SU-DHL-6 (cell line): ENCODE measurements at regions not wholly inside any gene's neighbourhood (a gene's known extent, or its start where the extent isn't known, plus 50 kb on each side); places are given as distances from the start of the nearest gene placed in this dataset.

ENCODE experiments used
- H2AFZ ChIP-seq: fragments of 200-600 bp; sonication (generic); 2 replicates; pipeline ENCODE4 v1.6.1; 2014; ENCODE audit warnings: low read depth, mild to moderate bottlenecking, moderate library complexity, mixed read lengths, antibody characterized with exemption, low read length; ENCODE audit not compliant: severe bottlenecking
- H3F3A ChIP-seq: fragments of 200-600 bp; shearing (Covaris generic); 2 replicates; pipeline ENCODE4 v1.6.0; 2016; ENCODE audit warnings: antibody characterized with exemption, mild to moderate bottlenecking; ENCODE audit not compliant: insufficient read depth
- H3K27ac ChIP-seq: fragments of 200-600 bp; sonication (generic); 2 replicates; pipeline ENCODE4 v1.5.1; 2016; ENCODE audit warnings: low read depth, mild to moderate bottlenecking, low read length, moderate library complexity, mixed read lengths
- H3K27me3 ChIP-seq: fragments of 200-600 bp; sonication (generic), shearing (Covaris generic); 2 replicates; pipeline ENCODE4 v1.6.0; 2014; ENCODE audit warnings: mild to moderate bottlenecking, low read length
- H3K36me3 ChIP-seq: fragments of 200-600 bp; sonication (generic); 2 replicates; pipeline ENCODE4 v1.6.1; 2014; ENCODE audit warnings: mild to moderate bottlenecking, low read length, mixed read lengths
- H3K4me2 ChIP-seq: fragments of 300-600, 200-600 bp; shearing (Covaris generic), sonication (generic); 2 replicates; pipeline ENCODE4 v1.6.0; 2014; ENCODE audit warnings: low read length, low read depth, mild to moderate bottlenecking; ENCODE audit not compliant: poor library complexity, severe bottlenecking
- H3K4me3 ChIP-seq: fragments of 200-600 bp; sonication (generic); 2 replicates; pipeline ENCODE4 v1.5.1; 2014; ENCODE audit warnings: antibody characterized with exemption, low read length, mild to moderate bottlenecking, mixed read lengths; ENCODE audit not compliant: insufficient read depth, poor library complexity, severe bottlenecking
- H3K79me2 ChIP-seq: fragments of 200-600 bp; sonication (generic); 2 replicates; pipeline ENCODE4 v1.6.1; 2014; ENCODE audit warnings: mild to moderate bottlenecking, low read length, moderate library complexity; ENCODE audit not compliant: insufficient read depth
- H3K9ac ChIP-seq: fragments of 200-600 bp; sonication (generic); 2 replicates; pipeline ENCODE4 v1.7.0; 2014; ENCODE audit warnings: mild to moderate bottlenecking, low read length
- H3K9me2 ChIP-seq: fragments of 200-600 bp; sonication (generic); replicated peaks from 2 replicates; pipeline ENCODE4 v1.6.1; 2014; ENCODE audit warnings: low read length; ENCODE audit not compliant: insufficient read depth
- H3K9me3 ChIP-seq: fragments of 200-600 bp; sonication (generic); 2 replicates; pipeline ENCODE4 v1.6.1; 2014; ENCODE audit warnings: low read length, mixed read lengths; ENCODE audit not compliant: insufficient read depth
- H4K20me1 ChIP-seq: fragments of 200-600 bp; sonication (generic); 2 replicates; pipeline ENCODE4 v1.6.1; 2014; ENCODE audit warnings: low read depth, mild to moderate bottlenecking, antibody characterized with exemption, low read length, moderate library complexity, mixed read lengths
- CTCF ChIP-seq: fragments of 200-600 bp; sonication (generic); IDR thresholded peaks from one replicate; pipeline ENCODE4 v1.5.1; 2017; ENCODE audit warnings: antibody characterized with exemption, mild to moderate bottlenecking, low read length, moderate library complexity; ENCODE audit not compliant: insufficient read depth, poor library complexity, severe bottlenecking
- EZH2phosphoT487 ChIP-seq: fragments of 200-600 bp; sonication (generic), shearing (Covaris generic); conservative IDR thresholded peaks from 2 replicates; pipeline ENCODE4 v1.6.1; 2018; ENCODE audit warnings: mild to moderate bottlenecking, antibody characterized with exemption, low read length, moderate library complexity, mixed read lengths

GRCh38 chr14:54152351-54152750 lies 195.7 kb upstream of the BMP4 start:
- Histone ChIP-seq H3K9me3 (no peaks in the 10 kb centered on the region), H3F3A (no peaks in the 10 kb centered on the region), H4K20me1 (no peaks in the 10 kb centered on the region), H3K9ac (no peak overlapping the region), H3K36me3 (no peaks in the 10 kb centered on the region), H3K4me3 (no peak overlapping the region), H2AFZ (no peak overlapping the region), H3K9me2 (no peaks in the 10 kb centered on the region), H3K27ac (no peak overlapping the region), H3K4me2 (no peak overlapping the region), H3K79me2 (no peaks in the 10 kb centered on the region), H3K27me3 (no peaks in the 10 kb centered on the region)
- TF ChIP-seq EZH2phosphoT487, result no peak
- TF ChIP-seq CTCF, result no peak

GRCh38 chr14:54166049-54166950 lies 209.7 kb upstream of the BMP4 start:
- H4K20me1 ChIP-seq, result no peaks in the 10 kb centered on the region
- H3K4me2 ChIP-seq, result no peak overlapping the region
- H3K27me3 ChIP-seq, result no peaks in the 10 kb centered on the region
- no peak overlapping the region for H3K27ac ChIP-seq
- no peaks in the 10 kb centered on the region for H3K9me2 ChIP-seq
- H3F3A ChIP-seq, result no peaks in the 10 kb centered on the region
- no peak overlapping the region for H2AFZ ChIP-seq
- no peak overlapping the region for H3K9ac ChIP-seq
- H3K36me3 ChIP-seq, result no peaks in the 10 kb centered on the region
- TF ChIP-seq EZH2phosphoT487 (no peak), CTCF (no peak)
- no peak overlapping the region for H3K4me3 ChIP-seq
- H3K9me3 ChIP-seq, result 0 out of 2 replicates have a peak, but pooled peaks cover 3% of the 10 kb centered on the region
- no peaks in the 10 kb centered on the region for H3K79me2 ChIP-seq

GRCh38 chr14:54168489-54168888 lies 211.9 kb upstream of the BMP4 start:
- Histone ChIP-seq H3K9me2 (no peaks in the 10 kb centered on the region), H3K9me3 (no peaks in the 10 kb centered on the region), H3K79me2 (no peaks in the 10 kb centered on the region), H3K36me3 (no peaks in the 10 kb centered on the region), H3K27ac (no peak overlapping the region), H3F3A (no peaks in the 10 kb centered on the region), H3K9ac (no peak overlapping the region), H2AFZ (no peak overlapping the region), H4K20me1 (no peaks in the 10 kb centered on the region), H3K27me3 (no peaks in the 10 kb centered on the region), H3K4me3 (no peak overlapping the region), H3K4me2 (no peak overlapping the region)
- TF ChIP-seq EZH2phosphoT487 (no peak), CTCF (no peak)
